Activated naive CD4-positive, alpha-beta T cell treated with anti-CD3 and anti-CD28 coated beads, Interleukin-2, amount 10 ng/mL, durations not matched to agents 7 days and 5 days (primary cell): ENCODE measurements at regions not wholly inside any gene's neighbourhood (a gene's known extent, or its start where the extent isn't known, plus 50 kb on each side); places are given as distances from the start of the nearest gene placed in this dataset.
"Not testable (repeated sequence)": the region's sequence is repeated elsewhere in the genome, so short reads cannot be mapped to it uniquely, and the experiment has no call there.

Source experiments
- CTCF ChIA-PET: fragments of 350-600 bp; sonication (Branson Sonifier 250); formaldehyde crosslinking; loops from one replicate; lab custom pipeline; 2021; ENCODE audit warnings: antibody characterized with exemption; lab: Charles Lee
- DNase-seq: peaks from one replicate; pipeline ENCODE4 v3.0.0-alpha.2; 2020
- H3K27ac Mint-ChIP-seq: one replicate; pipeline ENCODE4 v1.8.0; 2021; ENCODE audit warnings: mild to moderate bottlenecking, moderate library complexity, mixed read lengths
- H3K27me3 Mint-ChIP-seq: one replicate; pipeline ENCODE4 v1.8.0; 2021; ENCODE audit warnings: mild to moderate bottlenecking, mixed read lengths
- H3K36me3 Mint-ChIP-seq: one replicate; pipeline ENCODE4 v1.8.0; 2021; ENCODE audit warnings: mixed read lengths
- H3K4me1 Mint-ChIP-seq: one replicate; pipeline ENCODE4 v1.8.0; 2021; ENCODE audit warnings: mixed read lengths
- H3K4me3 Mint-ChIP-seq: one replicate; pipeline ENCODE4 v1.8.0; 2021; ENCODE audit warnings: mild to moderate bottlenecking, moderate library complexity, mixed read lengths
- H3K9me3 Mint-ChIP-seq: one replicate; pipeline ENCODE4 v1.8.0; 2021; ENCODE audit warnings: mixed read lengths

- Mint-ChIP-seq H3K4me3 (no peak overlapping the region), H3K9me3 (peaks cover 13% of the 10 kb centered on the region)
These were observed 364.2 kb upstream of the CNTN3 start for GRCh38 chr3:74978684-74979083.

GRCh38 chr3:74985028-74985904 lies 370.8 kb upstream of the CNTN3 start:
- H3K9me3 Mint-ChIP-seq = peaks cover 18% of the 10 kb centered on the region
- H3K27ac Mint-ChIP-seq, H3K36me3 Mint-ChIP-seq, CTCF ChIA-PET, DNase-seq, H3K27me3 Mint-ChIP-seq, H3K4me3 Mint-ChIP-seq, H3K4me1 Mint-ChIP-seq: not testable (repeated sequence)

More at GRCh38 chr3:74978684-74979083, 364.2 kb upstream of the CNTN3 start:
- no peak for DNase-seq
- Mint-ChIP-seq H3K27ac (no peak overlapping the region), H3K4me1 (no peaks in the 10 kb centered on the region), H3K27me3 (no peaks in the 10 kb centered on the region), H3K36me3 (no peaks in the 10 kb centered on the region)
- CTCF ChIA-PET = no interaction called here

GRCh38 chr3:74988095-74988494 lies 373.6 kb upstream of the CNTN3 start:
- CTCF ChIA-PET = no interaction called here
- no peak overlapping the region for H3K4me3 Mint-ChIP-seq
- H3K27me3 Mint-ChIP-seq = no peaks in the 10 kb centered on the region
- no peak overlapping the region for H3K27ac Mint-ChIP-seq
- no peaks in the 10 kb centered on the region for H3K36me3 Mint-ChIP-seq
- peaks cover 14% of the 10 kb centered on the region for H3K9me3 Mint-ChIP-seq
- no peak for DNase-seq
- H3K4me1 Mint-ChIP-seq = no peaks in the 10 kb centered on the region

- CTCF ChIA-PET = no interaction called here
- Mint-ChIP-seq H3K9me3 (peaks cover 4% of the 10 kb centered on the region), H3K36me3 (no peaks in the 10 kb centered on the region)
These were observed 378.4 kb upstream of the CNTN3 start for GRCh38 chr3:74992898-74993297.

GRCh38 chr3:75001330-75001729 lies 386.9 kb upstream of the CNTN3 start:
- Mint-ChIP-seq H3K27ac (no peak overlapping the region), H3K27me3 (no peaks in the 10 kb centered on the region), H3K4me3 (no peak overlapping the region), H3K9me3 (peaks cover 10% of the 10 kb centered on the region), H3K36me3 (no peaks in the 10 kb centered on the region), H3K4me1 (no peaks in the 10 kb centered on the region)
- DNase-seq = no peak
- CTCF ChIA-PET = no interaction called here

More at GRCh38 chr3:74992898-74993297, 378.4 kb upstream of the CNTN3 start:
- Mint-ChIP-seq H3K27me3 (no peaks in the 10 kb centered on the region), H3K27ac (no peak overlapping the region), H3K4me1 (no peaks in the 10 kb centered on the region), H3K4me3 (no peak overlapping the region)
- DNase-seq = no peak

GRCh38 chr3:75012791-75013331 lies 398.4 kb upstream of the CNTN3 start:
- DNase-seq = no peak
- H3K9me3 Mint-ChIP-seq = no peaks in the 10 kb centered on the region
- CTCF ChIA-PET = no interaction called here
- no peaks in the 10 kb centered on the region for H3K4me1 Mint-ChIP-seq
- H3K27me3 Mint-ChIP-seq = no peaks in the 10 kb centered on the region
- no peak overlapping the region for H3K27ac Mint-ChIP-seq
- H3K4me3 Mint-ChIP-seq = no peak overlapping the region
- H3K36me3 Mint-ChIP-seq = no peaks in the 10 kb centered on the region

- H3K4me1 Mint-ChIP-seq = no peaks in the 10 kb centered on the region
- H3K27ac Mint-ChIP-seq = no peak overlapping the region
- H3K9me3 Mint-ChIP-seq = no peaks in the 10 kb centered on the region
- H3K4me3 Mint-ChIP-seq = no peak overlapping the region
- no peaks in the 10 kb centered on the region for H3K36me3 Mint-ChIP-seq
- no peak for DNase-seq
- no peaks in the 10 kb centered on the region for H3K27me3 Mint-ChIP-seq
- CTCF ChIA-PET = no interaction called here
These were observed 399.5 kb upstream of the CNTN3 start for GRCh38 chr3:75014008-75014407.

GRCh38 chr3:75015280-75015679 lies 400.8 kb upstream of the CNTN3 start:
- Mint-ChIP-seq H3K9me3 (no peaks in the 10 kb centered on the region), H3K36me3 (no peaks in the 10 kb centered on the region), H3K4me1 (no peaks in the 10 kb centered on the region), H3K27me3 (no peaks in the 10 kb centered on the region), H3K27ac (no peak overlapping the region), H3K4me3 (no peak overlapping the region)
- no peak for DNase-seq
- CTCF ChIA-PET = no interaction called here

GRCh38 chr3:75035146-75035545 lies 420.7 kb upstream of the CNTN3 start:
- Mint-ChIP-seq H3K36me3 (no peaks in the 10 kb centered on the region), H3K9me3 (no peaks in the 10 kb centered on the region), H3K27me3 (no peaks in the 10 kb centered on the region), H3K4me3 (no peak overlapping the region), H3K4me1 (no peaks in the 10 kb centered on the region), H3K27ac (no peak overlapping the region)
- DNase-seq = no peak
- CTCF ChIA-PET = no interaction called here

GRCh38 chr3:75042941-75043340 lies 428.5 kb upstream of the CNTN3 start:
- CTCF ChIA-PET = no interaction called here
- no peak for DNase-seq
- no peaks in the 10 kb centered on the region for H3K27me3 Mint-ChIP-seq
- no peaks in the 10 kb centered on the region for H3K4me1 Mint-ChIP-seq
- H3K36me3 Mint-ChIP-seq = no peaks in the 10 kb centered on the region
- no peak overlapping the region for H3K27ac Mint-ChIP-seq
- peaks cover 19% of the 10 kb centered on the region for H3K9me3 Mint-ChIP-seq
- no peak overlapping the region for H3K4me3 Mint-ChIP-seq

- H3K27ac Mint-ChIP-seq = no peak overlapping the region
- H3K4me3 Mint-ChIP-seq = no peak overlapping the region
- H3K9me3 Mint-ChIP-seq = peaks cover 5% of the 10 kb centered on the region
- DNase-seq = no peak
- CTCF ChIA-PET = no interaction called here
- no peaks in the 10 kb centered on the region for H3K36me3 Mint-ChIP-seq
- H3K4me1 Mint-ChIP-seq = no peaks in the 10 kb centered on the region
- H3K27me3 Mint-ChIP-seq = no peaks in the 10 kb centered on the region
These were observed 434.2 kb upstream of the CNTN3 start for GRCh38 chr3:75048650-75049049.

GRCh38 chr3:75049533-75049932 lies 435.1 kb upstream of the CNTN3 start:
- H3K36me3 Mint-ChIP-seq = no peaks in the 10 kb centered on the region
- CTCF ChIA-PET = no interaction called here
- H3K27ac Mint-ChIP-seq = no peak overlapping the region
- DNase-seq = no peak
- H3K9me3 Mint-ChIP-seq = peaks cover 5% of the 10 kb centered on the region
- H3K4me3 Mint-ChIP-seq = no peak overlapping the region
- H3K27me3 Mint-ChIP-seq = no peaks in the 10 kb centered on the region
- H3K4me1 Mint-ChIP-seq = no peaks in the 10 kb centered on the region

GRCh38 chr3:75059120-75059519 lies 444.7 kb upstream of the CNTN3 start:
- no peaks in the 10 kb centered on the region for H3K36me3 Mint-ChIP-seq
- H3K27me3 Mint-ChIP-seq = no peaks in the 10 kb centered on the region
- DNase-seq = no peak
- no peak overlapping the region for H3K27ac Mint-ChIP-seq
- no peaks in the 10 kb centered on the region for H3K4me1 Mint-ChIP-seq
- peaks cover 3% of the 10 kb centered on the region for H3K9me3 Mint-ChIP-seq
- CTCF ChIA-PET = no interaction called here
- H3K4me3 Mint-ChIP-seq = no peak overlapping the region

GRCh38 chr3:75061806-75062205 lies 447.3 kb upstream of the CNTN3 start:
- Mint-ChIP-seq H3K9me3 (peaks cover 15% of the 10 kb centered on the region), H3K4me1 (no peaks in the 10 kb centered on the region), H3K27ac (no peak overlapping the region), H3K36me3 (no peaks in the 10 kb centered on the region), H3K27me3 (no peaks in the 10 kb centered on the region), H3K4me3 (no peak overlapping the region)
- CTCF ChIA-PET = no interaction called here
- no peak for DNase-seq

GRCh38 chr3:75075158-75075557 lies 460.7 kb upstream of the CNTN3 start:
- Mint-ChIP-seq H3K4me3 (no peak overlapping the region), H3K9me3 (peaks cover 2% of the 10 kb centered on the region), H3K36me3 (no peaks in the 10 kb centered on the region), H3K27ac (no peak overlapping the region), H3K4me1 (no peaks in the 10 kb centered on the region), H3K27me3 (no peaks in the 10 kb centered on the region)
- no peak for DNase-seq
- CTCF ChIA-PET = no interaction called here
